Aorta (tissue), 5 donors: ENCODE measurements at regions not wholly inside any gene's neighbourhood (a gene's known extent, or its start where the extent isn't known, plus 50 kb on each side); places are given as distances from the start of the nearest gene placed in this dataset.
"Not testable (repeated sequence)": the region's sequence is repeated elsewhere in the genome, so short reads cannot be mapped to it uniquely, and the experiment has no call there.

ENCODE experiments used
- ATAC-seq: fragments of 200-7000 bp; cut with Tn5 transposase; one replicate; pipeline ENCODE4 v1.9.1; 2022; ENCODE audit warnings: moderate library complexity; ENCODE audit not compliant: low FRiP score
- DNase-seq, 2 donors: peaks; one replicate each; pipeline ENCODE4 v3.0.0-alpha.2; 2020
- H3K27ac ChIP-seq, 2 donors: one replicate each; pipeline ENCODE4 v1.5.1; 2013; ENCODE audit warnings: low read length in 2 of 2, mild to moderate bottlenecking in 2 of 2, moderate library complexity in 2 of 2, control low read depth in 1 of 2, inconsistent platforms in 1 of 2, low read depth in 1 of 2
- H3K27me3 ChIP-seq, 2 donors: one replicate each; pipeline ENCODE4 v1.6.1; 2013; ENCODE audit warnings: control low read depth in 1 of 2, low read length in 1 of 2, mild to moderate bottlenecking in 1 of 2, moderate library complexity in 1 of 2; ENCODE audit not compliant: insufficient read depth in 2 of 2, control insufficient read depth in 1 of 2
- H3K36me3 ChIP-seq, 2 donors: one replicate each; pipeline ENCODE4 v1.6.1; 2013; ENCODE audit warnings: control low read depth in 1 of 2, low read length in 1 of 2, mild to moderate bottlenecking in 1 of 2; ENCODE audit not compliant: insufficient read depth in 2 of 2, control insufficient read depth in 1 of 2
- H3K4me1 ChIP-seq, 2 donors: one replicate each; pipeline ENCODE4 v1.6.1; 2013; ENCODE audit warnings: low read length in 2 of 2, control low read depth in 1 of 2, mild to moderate bottlenecking in 1 of 2, moderate library complexity in 1 of 2; ENCODE audit not compliant: insufficient read depth in 2 of 2, control insufficient read depth in 1 of 2
- H3K4me3 ChIP-seq, 2 donors: one replicate each; pipeline ENCODE4 v1.5.1; 2013; ENCODE audit warnings: low read length in 2 of 2, control low read depth in 1 of 2, mild to moderate bottlenecking in 1 of 2
- H3K9me3 ChIP-seq: one replicate; pipeline ENCODE4 v1.6.1; 2013; ENCODE audit warnings: mild to moderate bottlenecking, low read length; ENCODE audit not compliant: control insufficient read depth
- WGBS, 2 donors: extraction: QIAGEN DNeasy Blood & Tissue Kit; methylation state at CpG; one replicate each; pipeline ENCODE4 v1.1.7; 2013; 5-methylcytosine and 5-hydroxymethylcytosine counted together
- intact Hi-C, 2 donors: fragments of 100-400 bp; cut with DNase I; formaldehyde crosslinking; loops; one replicate each; pipeline versions ENCODE4 v1.14.2 to v1.15.0; 2022
- donor health status: healthy with polysubstance abuse.
- donor health status: Bipolar disorder and iron deficiency.
- donor health status: DM: no; HTN: no; CAD: no.
- donor health status: DM: no; HTN: no; CAD: no.
- donor health status: DM: yes; HTN: yes; CAD: no.

DNA sequence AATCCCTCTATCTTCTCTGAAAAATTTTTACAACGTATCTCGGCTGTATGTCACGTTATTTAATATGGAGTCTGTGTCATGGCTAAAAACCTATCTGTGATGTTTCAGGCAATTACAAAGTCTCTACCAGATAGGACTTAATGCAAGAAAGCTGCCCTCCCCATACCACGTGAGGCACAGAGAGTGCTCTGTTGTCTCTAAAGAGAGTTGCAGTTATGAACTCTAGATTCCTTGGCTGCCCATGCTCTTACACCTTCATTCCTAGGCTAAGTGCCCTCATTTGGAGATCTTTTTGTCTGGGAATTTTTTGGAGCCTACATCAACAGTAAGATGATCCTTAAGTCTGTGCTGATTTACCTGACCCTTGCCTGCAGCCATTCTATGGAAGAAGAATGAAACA lies 935.9 kb downstream of the C4orf33 start:
- 88 to 91% methylated on average over 4 of the region's 4 CpGs for WGBS, 2 donors
- Histone ChIP-seq H3K36me3 (no peaks in the 10 kb centered on the region), H3K4me3 (no peak overlapping the region), H3K27ac (no peak overlapping the region), H3K9me3 (no peaks in the 10 kb centered on the region), H3K4me1 (no peaks in the 10 kb centered on the region), H3K27me3 (no peaks in the 10 kb centered on the region)
- ATAC-seq (no peak), DNase-seq (no peak)
- intact Hi-C loops: no loop called here

DNA sequence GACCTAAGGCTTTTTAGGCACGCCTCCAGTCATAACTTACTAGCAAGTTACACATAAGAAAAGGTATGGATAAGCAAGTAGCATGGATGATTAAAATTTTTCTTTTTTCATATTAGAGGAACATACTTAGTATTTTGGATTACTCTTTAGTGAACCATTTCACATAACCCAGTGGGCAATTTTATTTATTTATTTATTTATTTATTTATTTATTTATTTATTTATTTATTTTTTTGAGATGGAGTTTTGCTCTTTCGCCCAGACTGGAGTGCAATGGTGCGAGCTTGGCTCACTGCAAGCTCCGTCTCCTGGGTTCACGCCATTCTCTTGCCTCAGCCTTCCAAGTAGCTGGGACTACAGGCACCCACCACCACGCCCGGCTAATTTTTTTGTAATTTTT lies 937.7 kb downstream of the C4orf33 start:
- intact Hi-C loops, ATAC-seq, H3K27ac ChIP-seq, H3K4me1 ChIP-seq, DNase-seq, H3K36me3 ChIP-seq, H3K9me3 ChIP-seq, H3K27me3 ChIP-seq, H3K4me3 ChIP-seq: not testable (repeated sequence)
- WGBS, 2 donors: 95 to 96% methylated on average over 7 of the region's 7 CpGs

DNA sequence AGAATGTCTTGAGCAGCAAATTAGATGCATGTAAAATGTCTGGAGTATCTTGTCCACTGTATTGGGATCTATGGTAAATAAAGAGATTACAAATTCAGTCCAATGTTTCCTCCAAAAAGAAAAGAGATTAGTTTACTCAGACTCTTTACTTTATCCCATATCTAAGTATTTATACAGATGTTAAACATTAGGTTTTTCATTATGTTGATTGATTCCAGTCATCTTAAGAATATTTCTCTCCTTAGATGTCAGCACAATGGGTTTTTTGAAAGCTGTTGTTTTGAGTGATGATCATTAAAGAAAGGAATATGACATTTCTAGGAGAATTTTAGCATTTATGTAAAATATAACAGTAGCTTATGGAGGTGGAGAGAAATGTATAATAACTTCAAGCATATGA lies 938.9 kb downstream of the C4orf33 start:
- ATAC-seq (no peak), DNase-seq (no peak)
- Histone ChIP-seq H3K4me1 (no peaks in the 10 kb centered on the region), H3K9me3 (no peaks in the 10 kb centered on the region), H3K36me3 (no peaks in the 10 kb centered on the region), H3K27me3 (no peaks in the 10 kb centered on the region), H3K4me3 (no peak overlapping the region), H3K27ac (no peak overlapping the region)
- intact Hi-C loops: no loop called here

DNA sequence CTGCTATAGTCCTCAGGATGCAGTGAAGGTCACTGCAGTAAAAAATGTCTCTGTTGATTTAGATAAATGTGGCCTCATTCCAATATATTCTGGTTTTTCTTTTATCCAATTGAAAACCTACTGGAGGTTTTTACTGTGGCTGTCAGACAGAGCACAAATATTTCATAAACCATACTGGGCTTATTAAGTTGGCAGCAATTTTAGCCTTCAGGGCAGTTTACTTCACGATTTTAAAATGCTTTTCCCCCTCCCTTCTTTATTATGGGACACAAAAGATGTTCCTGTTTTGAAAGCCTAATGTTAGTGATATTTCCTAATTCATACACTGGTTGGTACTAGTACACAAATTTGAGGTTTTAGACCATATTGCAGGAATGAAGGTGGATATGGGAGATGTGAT lies 939.4 kb downstream of the C4orf33 start:
- H3K27me3 ChIP-seq: no peaks in the 10 kb centered on the region
- DNase-seq: no peak
- no peaks in the 10 kb centered on the region for H3K4me1 ChIP-seq
- WGBS, 2 donors: 6 to 15% methylated on average over 1 of the region's 1 CpG
- no peaks in the 10 kb centered on the region for H3K9me3 ChIP-seq
- H3K27ac ChIP-seq: no peak overlapping the region
- no peak for ATAC-seq
- no peak overlapping the region for H3K4me3 ChIP-seq
- no peaks in the 10 kb centered on the region for H3K36me3 ChIP-seq
- intact Hi-C loops: no loop called here

DNA sequence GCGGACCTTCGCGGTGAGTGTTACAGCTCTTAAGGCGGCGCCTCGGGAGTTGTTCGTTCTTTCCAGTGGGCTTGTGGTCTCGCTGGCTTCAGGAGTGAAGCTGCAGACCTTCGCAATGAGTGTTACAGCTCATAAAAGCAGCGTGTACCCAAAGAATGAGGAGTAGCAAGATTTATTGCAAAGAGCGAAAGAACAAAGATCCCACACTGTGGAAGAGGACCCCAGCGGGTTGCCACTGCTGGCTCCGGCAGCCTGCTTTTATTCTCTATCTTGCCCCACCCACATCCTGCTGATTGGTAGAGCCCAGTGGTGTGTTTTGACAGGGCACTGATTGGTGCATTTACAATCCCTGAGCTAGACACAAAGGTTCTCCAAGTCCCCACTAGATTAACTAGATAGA lies 941.9 kb downstream of the C4orf33 start:
- H3K4me1 ChIP-seq, intact Hi-C loops, ATAC-seq, H3K4me3 ChIP-seq, H3K36me3 ChIP-seq, H3K9me3 ChIP-seq, H3K27me3 ChIP-seq, H3K27ac ChIP-seq, DNase-seq: not testable (repeated sequence)
- 93 to 95% methylated on average over 13 of the region's 13 CpGs for WGBS, 2 donors

DNA sequence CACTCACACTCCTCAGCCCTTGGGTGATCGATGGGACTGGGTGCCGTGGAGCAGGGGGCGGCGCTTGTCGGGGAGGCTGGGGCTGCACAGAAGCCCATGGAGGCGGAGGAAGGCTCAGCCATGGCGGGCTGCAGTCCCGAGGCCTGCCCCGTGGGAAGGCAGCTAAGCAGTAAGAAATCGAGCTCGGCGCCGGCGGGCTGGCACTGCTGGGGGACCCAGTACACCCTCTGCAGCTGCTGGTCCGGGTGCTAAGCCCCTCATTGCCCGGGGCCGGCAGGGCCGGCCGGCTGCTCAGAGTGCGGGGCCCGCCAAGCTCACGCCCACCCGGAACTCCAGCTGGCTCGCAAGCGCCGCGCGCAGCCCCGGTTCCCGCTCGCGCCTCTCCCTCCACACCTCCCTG lies 942.6 kb downstream of the C4orf33 start:
- H3K4me3 ChIP-seq, ATAC-seq, H3K4me1 ChIP-seq, H3K27me3 ChIP-seq, H3K36me3 ChIP-seq, H3K27ac ChIP-seq, intact Hi-C loops, H3K9me3 ChIP-seq, DNase-seq: not testable (repeated sequence)
- WGBS, 2 donors: 94 to 95% methylated on average over 16 to 32 of the region's 32 CpGs

DNA sequence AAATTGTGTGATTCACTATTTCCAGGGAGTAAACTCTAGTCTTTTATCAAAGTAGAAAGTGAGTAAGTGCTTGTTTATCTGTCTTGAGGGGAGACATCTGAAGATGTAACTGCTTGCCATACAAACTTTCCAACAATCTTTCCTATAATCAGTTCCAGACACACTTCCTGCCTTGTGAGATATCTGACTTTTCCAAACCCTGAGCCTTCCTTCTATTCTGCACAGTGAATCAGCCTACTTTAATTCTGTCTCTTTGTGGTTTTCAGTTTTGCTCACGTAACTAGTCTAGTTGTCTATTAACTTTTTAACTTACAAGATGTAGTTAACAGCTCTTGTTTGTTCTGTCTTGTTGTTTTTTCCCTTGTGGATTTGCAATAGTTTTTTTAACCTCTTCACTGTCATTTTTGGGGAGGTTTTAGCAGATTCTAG lies 947.8 kb downstream of the C4orf33 start:
- WGBS, 2 donors: 50 to 54% methylated on average over 1 of the region's 1 CpG
- DNase-seq (no peak), ATAC-seq (no peak)
- intact Hi-C loops: no loop called here
- no peak overlapping the region for H3K4me3 ChIP-seq
- no peaks in the 10 kb centered on the region for H3K27me3 ChIP-seq
- no peaks in the 10 kb centered on the region for H3K36me3 ChIP-seq
- H3K9me3 ChIP-seq: no peaks in the 10 kb centered on the region
- no peak overlapping the region for H3K27ac ChIP-seq
- no peaks in the 10 kb centered on the region for H3K4me1 ChIP-seq

DNA sequence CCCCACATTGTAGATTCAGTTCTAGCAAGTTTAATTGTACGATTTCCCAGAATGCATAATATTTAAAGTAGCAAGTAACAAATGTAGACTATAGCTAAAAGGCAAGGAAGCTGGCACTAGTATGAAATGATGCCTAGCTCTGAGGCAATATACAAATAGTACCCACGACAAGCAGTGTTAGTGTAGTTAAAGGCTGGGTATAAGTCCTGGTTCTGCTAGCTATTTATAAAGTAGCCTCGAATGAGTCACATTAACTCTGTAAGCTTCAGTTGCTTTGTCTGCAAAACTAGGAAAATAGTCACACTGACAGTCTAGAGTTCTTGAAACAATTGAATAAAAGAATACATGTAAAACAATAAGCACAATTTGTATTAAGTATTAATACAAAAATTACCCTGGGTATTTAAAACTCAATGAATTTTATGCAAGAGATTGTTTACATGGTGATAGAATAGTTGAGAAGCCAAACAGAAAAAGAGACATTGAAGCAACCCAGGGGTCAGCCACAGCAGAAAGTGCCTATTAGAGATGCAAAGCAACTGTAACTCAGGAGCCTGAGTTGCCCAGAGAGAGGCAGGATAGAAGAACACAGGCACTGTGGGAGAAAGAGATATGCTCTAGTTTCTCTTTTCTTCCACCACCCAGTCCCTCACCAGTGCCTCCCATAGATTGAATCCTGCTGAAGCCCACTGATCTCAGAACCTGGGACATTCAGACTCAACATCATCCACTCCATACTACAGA lies 949.0 kb downstream of the C4orf33 start:
- Histone ChIP-seq H3K4me3 (no peak overlapping the region), H3K36me3 (no peaks in the 10 kb centered on the region), H3K27ac (no peak overlapping the region), H3K27me3 (no peaks in the 10 kb centered on the region), H3K9me3 (no peaks in the 10 kb centered on the region), H3K4me1 (no peaks in the 10 kb centered on the region)
- ATAC-seq (no peak), DNase-seq (no peak)
- WGBS, 2 donors: 69% methylated on average over 3 of the region's 3 CpGs
- intact Hi-C loops: no loop called here

DNA sequence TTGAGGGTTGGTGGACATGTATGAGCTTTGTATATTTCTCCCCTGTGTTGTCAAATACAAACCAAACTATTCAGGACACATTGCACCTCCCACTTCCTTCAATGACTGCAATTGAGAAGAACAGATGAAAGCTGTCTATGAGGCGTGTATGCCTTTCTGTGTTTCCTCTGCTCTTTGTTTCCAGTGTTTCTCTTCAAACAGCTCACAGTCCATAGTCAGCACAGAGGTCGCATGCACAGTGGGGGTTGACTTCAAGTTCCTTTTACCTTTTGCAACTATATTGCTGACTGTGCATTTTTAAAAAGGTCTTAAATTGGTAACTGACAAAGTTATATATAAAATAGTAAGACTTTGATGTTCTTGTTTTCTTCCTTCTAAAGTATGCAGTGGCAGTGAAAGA lies 957.8 kb downstream of the C4orf33 start:
- no peaks in the 10 kb centered on the region for H3K4me1 ChIP-seq
- no peaks in the 10 kb centered on the region for H3K27me3 ChIP-seq
- no peak overlapping the region for H3K4me3 ChIP-seq
- intact Hi-C loops: no loop called here
- no peak for ATAC-seq
- peaks cover 1% of the 10 kb centered on the region for H3K9me3 ChIP-seq
- H3K27ac ChIP-seq: no peak overlapping the region
- no peak for DNase-seq
- H3K36me3 ChIP-seq: no peaks in the 10 kb centered on the region
- WGBS, 2 donors: 44 to 51% methylated on average over 2 of the region's 2 CpGs
